ENCODE measurements at regions not wholly inside any gene's neighbourhood (a gene's known extent, or its start where the extent isn't known, plus 50 kb on each side); places are given as distances from the start of the nearest gene placed in this dataset.

DNA sequence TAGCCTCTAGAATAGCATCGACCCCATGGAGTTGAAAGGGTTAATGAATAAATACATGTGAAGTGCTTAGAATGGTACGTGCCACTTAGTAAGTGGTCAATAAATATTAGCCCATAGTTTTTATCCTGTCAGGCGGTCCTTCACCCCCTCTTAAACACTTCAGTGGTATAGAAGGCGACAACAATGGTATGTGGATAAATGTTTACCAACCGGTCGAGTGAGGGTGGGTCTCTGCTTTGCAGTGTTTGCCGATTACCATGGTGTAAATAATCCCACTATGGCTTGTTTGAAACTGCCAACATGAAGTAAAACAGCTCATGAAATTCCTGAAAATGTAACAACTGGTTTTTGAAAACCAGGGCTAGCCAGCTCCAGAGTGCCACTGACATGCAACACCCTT is 541.2 kb downstream of the BUD13 start:
- no peaks in the 10 kb centered on the region for H3K27me3 Mint-ChIP-seq (ENCODE audit: insufficient read depth)
- H3K4me1 Mint-ChIP-seq: peaks cover 14% of the 10 kb centered on the region
- Histone ChIP-seq H3K9ac (ENCODE audit: extremely low read depth, low read length, poor library complexity, severe bottlenecking) (no peak overlapping the region), H3K4me3 (ENCODE audit: low read length) (no peak overlapping the region), H3K36me3 (ENCODE audit: control insufficient read depth, insufficient read depth, low read length) (no peaks in the 10 kb centered on the region), H3K9me3 (ENCODE audit: control insufficient read depth, low read length) (no peaks in the 10 kb centered on the region), H3K27me3 (ENCODE audit: control insufficient read depth, insufficient read depth, low read length, poor library complexity, severe bottlenecking) (no peaks in the 10 kb centered on the region), H3K27ac (ENCODE audit: low read depth, low read length) (no peak overlapping the region), H3K4me1 (ENCODE audit: control insufficient read depth, insufficient read depth, low read length) (no peaks in the 10 kb centered on the region)
- no peaks in the 10 kb centered on the region for H3K36me3 Mint-ChIP-seq (ENCODE audit: low read depth)
- no peak for DNase-seq
- H3K9me3 Mint-ChIP-seq: peaks cover 2% of the 10 kb centered on the region
- H3K4me3 Mint-ChIP-seq: no peak overlapping the region
- TF ChIP-seq, protein P1, sequence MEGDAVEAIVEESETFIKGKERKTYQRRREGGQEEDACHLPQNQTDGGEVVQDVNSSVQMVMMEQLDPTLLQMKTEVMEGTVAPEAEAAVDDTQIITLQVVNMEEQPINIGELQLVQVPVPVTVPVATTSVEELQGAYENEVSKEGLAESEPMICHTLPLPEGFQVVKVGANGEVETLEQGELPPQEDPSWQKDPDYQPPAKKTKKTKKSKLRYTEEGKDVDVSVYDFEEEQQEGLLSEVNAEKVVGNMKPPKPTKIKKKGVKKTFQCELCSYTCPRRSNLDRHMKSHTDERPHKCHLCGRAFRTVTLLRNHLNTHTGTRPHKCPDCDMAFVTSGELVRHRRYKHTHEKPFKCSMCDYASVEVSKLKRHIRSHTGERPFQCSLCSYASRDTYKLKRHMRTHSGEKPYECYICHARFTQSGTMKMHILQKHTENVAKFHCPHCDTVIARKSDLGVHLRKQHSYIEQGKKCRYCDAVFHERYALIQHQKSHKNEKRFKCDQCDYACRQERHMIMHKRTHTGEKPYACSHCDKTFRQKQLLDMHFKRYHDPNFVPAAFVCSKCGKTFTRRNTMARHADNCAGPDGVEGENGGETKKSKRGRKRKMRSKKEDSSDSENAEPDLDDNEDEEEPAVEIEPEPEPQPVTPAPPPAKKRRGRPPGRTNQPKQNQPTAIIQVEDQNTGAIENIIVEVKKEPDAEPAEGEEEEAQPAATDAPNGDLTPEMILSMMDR (conservative IDR thresholded peaks at IDR 0.05): no peak
- 93 to 98% methylated on average over 5 to 7 of the region's 7 CpGs for WGBS, 2 experiments (ENCODE audit: insufficient coverage in 1 of 2, insufficient read length in 1 of 2)
- no peak overlapping the region for H3K27ac Mint-ChIP-seq

DNA sequence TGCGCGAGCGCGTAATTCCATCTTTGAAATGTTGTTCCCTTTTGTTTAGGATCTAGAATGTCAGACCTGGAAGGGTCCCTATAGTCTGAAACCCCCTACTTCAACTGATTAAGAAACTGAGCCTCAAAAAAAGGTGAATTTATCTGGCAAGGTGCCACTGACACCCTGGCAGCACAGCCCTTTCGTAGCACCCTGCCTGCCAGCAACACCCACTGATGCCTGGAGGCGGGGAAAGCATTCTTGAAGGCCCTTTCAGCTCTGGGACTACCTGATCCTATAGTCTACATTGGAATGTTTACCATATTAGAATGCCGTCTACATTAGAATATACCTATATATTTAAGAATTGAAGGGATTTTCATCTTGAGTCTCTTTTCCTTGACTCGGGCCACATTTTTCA is 542.3 kb downstream of the BUD13 start:
- no peak overlapping the region for H3K4me3 Mint-ChIP-seq
- Histone ChIP-seq H3K4me3 (ENCODE audit: low read length) (no peak overlapping the region), H3K27me3 (ENCODE audit: control insufficient read depth, insufficient read depth, low read length, poor library complexity, severe bottlenecking) (no peaks in the 10 kb centered on the region), H3K9ac (ENCODE audit: extremely low read depth, low read length, poor library complexity, severe bottlenecking) (no peak overlapping the region), H3K36me3 (ENCODE audit: control insufficient read depth, insufficient read depth, low read length) (no peaks in the 10 kb centered on the region), H3K9me3 (ENCODE audit: control insufficient read depth, low read length) (no peaks in the 10 kb centered on the region), H3K27ac (ENCODE audit: low read depth, low read length) (no peak overlapping the region), H3K4me1 (ENCODE audit: control insufficient read depth, insufficient read depth, low read length) (no peaks in the 10 kb centered on the region)
- peaks cover 2% of the 10 kb centered on the region for H3K9me3 Mint-ChIP-seq
- 90 to 100% methylated on average over 1 to 5 of the region's 8 CpGs for WGBS, 2 experiments (ENCODE audit: insufficient coverage in 1 of 2, insufficient read length in 1 of 2)
- H3K27ac Mint-ChIP-seq: no peak overlapping the region
- TF ChIP-seq, protein P1 (conservative IDR thresholded peaks at IDR 0.05): no peak
- DNase-seq: no peak
- no peaks in the 10 kb centered on the region for H3K36me3 Mint-ChIP-seq (ENCODE audit: low read depth)
- H3K4me1 Mint-ChIP-seq: peaks cover 11% of the 10 kb centered on the region
- H3K27me3 Mint-ChIP-seq (ENCODE audit: insufficient read depth): no peaks in the 10 kb centered on the region

DNA sequence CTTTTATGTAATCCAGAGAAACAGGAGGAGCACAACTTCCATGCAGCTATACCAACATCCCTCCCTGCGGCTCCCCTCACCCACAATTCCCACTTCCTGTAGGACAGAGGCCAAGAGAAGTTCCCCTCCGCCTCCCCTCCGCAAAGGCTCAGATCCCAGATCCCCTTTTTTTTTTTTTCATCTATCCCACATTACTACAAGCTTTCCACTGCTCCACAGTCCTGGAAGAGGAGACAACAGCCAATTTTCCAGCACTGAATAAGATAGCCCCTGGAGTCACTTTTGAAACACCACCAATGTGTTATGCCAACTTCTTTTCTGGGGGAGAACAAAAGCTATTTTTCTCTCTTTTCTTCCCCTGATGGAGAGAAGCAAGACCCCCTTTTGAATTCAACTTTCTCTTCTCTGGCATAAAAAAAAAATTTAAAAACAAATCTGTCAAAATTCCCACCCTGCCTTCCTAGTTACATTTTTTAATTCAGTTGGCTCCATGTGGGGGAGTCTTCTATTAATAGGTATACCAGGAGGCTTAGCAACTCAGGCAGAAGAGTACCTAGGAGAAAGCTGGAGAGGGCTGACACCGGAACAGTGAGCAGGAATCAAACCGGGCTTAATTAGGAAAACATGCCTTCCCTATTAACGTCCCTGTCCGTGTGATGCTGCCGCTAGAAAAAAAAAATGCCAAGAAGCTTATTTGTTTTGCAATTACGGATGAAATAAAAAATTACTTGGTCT is 543.4 kb downstream of the BUD13 start:
- no peaks in the 10 kb centered on the region for H3K4me1 ChIP-seq (ENCODE audit: control insufficient read depth, insufficient read depth, low read length)
- no peaks in the 10 kb centered on the region for H3K27me3 ChIP-seq (ENCODE audit: control insufficient read depth, insufficient read depth, low read length, poor library complexity, severe bottlenecking)
- no peaks in the 10 kb centered on the region for H3K9me3 ChIP-seq (ENCODE audit: control insufficient read depth, low read length)
- H3K4me1 Mint-ChIP-seq: peaks cover 4% of the 10 kb centered on the region
- no peak overlapping the region for H3K4me3 ChIP-seq (ENCODE audit: low read length)
- H3K4me3 Mint-ChIP-seq: no peak overlapping the region
- no peak overlapping the region for H3K27ac Mint-ChIP-seq
- H3K27me3 Mint-ChIP-seq (ENCODE audit: insufficient read depth): no peaks in the 10 kb centered on the region
- no peak overlapping the region for H3K27ac ChIP-seq (ENCODE audit: low read depth, low read length)
- TF ChIP-seq, protein P1 (conservative IDR thresholded peaks at IDR 0.05): no peak
- peaks cover 2% of the 10 kb centered on the region for H3K9me3 Mint-ChIP-seq
- whole genome bisulfite sequencing, 2 experiments (ENCODE audit: insufficient coverage in 1 of 2, insufficient read length in 1 of 2): 94 to 97% methylated on average over 5 to 9 of the region's 9 CpGs
- H3K36me3 Mint-ChIP-seq (ENCODE audit: low read depth): no peaks in the 10 kb centered on the region
- no peaks in the 10 kb centered on the region for H3K36me3 ChIP-seq (ENCODE audit: control insufficient read depth, insufficient read depth, low read length)
- DNase-seq: no peak
- no peak overlapping the region for H3K9ac ChIP-seq (ENCODE audit: extremely low read depth, low read length, poor library complexity, severe bottlenecking)

All from endodermal cell (in vitro differentiated cells).